Ishikawa (cell line): ENCODE measurements at regions not wholly inside any gene's neighbourhood (a gene's known extent, or its start where the extent isn't known, plus 50 kb on each side); places are given as distances from the start of the nearest gene placed in this dataset.

Experiments used
- EP300 ChIP-seq: IDR thresholded peaks from 2 replicates; pipeline ENCODE4 v1.6.1; 2012; ENCODE audit warnings: borderline replicate concordance
- RAD21 ChIP-seq: IDR thresholded peaks from 2 replicates; pipeline ENCODE4 v1.6.1; 2012; ENCODE audit warnings: low read depth

- TF ChIP-seq EP300 (no peak), RAD21 (no peak)
Observed at GRCh38 chr4:177187371-177187770, 122.3 kb upstream of the NEIL3 start.
